ENCODE measurements at regions not wholly inside any gene's neighbourhood (a gene's known extent, or its start where the extent isn't known, plus 50 kb on each side); places are given as distances from the start of the nearest gene placed in this dataset.

DNA sequence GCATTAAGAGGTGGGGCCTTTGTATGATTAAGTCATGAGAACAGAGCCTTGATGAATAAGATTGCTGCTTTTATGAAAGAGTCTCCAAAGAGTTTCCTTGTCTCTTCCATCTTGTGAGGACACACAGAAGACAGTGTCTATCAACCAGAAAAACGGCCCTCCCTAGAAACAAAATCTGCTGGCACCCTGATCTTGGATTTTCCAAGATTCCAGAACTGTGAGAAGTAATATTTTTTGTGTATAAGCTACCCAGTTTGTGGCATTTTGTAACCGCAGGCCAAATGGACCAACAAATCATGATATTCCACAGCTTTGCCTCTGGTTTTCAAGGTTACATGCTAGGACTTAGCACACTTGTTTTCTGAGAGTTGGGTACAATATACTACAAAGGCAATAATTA, 687.8 kb downstream of the TDRD15 start:
- DNase-seq (ENCODE audit: low read depth): no peak
- TF ChIP-seq, protein P1, sequence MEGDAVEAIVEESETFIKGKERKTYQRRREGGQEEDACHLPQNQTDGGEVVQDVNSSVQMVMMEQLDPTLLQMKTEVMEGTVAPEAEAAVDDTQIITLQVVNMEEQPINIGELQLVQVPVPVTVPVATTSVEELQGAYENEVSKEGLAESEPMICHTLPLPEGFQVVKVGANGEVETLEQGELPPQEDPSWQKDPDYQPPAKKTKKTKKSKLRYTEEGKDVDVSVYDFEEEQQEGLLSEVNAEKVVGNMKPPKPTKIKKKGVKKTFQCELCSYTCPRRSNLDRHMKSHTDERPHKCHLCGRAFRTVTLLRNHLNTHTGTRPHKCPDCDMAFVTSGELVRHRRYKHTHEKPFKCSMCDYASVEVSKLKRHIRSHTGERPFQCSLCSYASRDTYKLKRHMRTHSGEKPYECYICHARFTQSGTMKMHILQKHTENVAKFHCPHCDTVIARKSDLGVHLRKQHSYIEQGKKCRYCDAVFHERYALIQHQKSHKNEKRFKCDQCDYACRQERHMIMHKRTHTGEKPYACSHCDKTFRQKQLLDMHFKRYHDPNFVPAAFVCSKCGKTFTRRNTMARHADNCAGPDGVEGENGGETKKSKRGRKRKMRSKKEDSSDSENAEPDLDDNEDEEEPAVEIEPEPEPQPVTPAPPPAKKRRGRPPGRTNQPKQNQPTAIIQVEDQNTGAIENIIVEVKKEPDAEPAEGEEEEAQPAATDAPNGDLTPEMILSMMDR (IDR thresholded peaks at IDR 0.05; ENCODE audit: insufficient read depth, low read depth, low read length, missing control alignments): no peak

DNA sequence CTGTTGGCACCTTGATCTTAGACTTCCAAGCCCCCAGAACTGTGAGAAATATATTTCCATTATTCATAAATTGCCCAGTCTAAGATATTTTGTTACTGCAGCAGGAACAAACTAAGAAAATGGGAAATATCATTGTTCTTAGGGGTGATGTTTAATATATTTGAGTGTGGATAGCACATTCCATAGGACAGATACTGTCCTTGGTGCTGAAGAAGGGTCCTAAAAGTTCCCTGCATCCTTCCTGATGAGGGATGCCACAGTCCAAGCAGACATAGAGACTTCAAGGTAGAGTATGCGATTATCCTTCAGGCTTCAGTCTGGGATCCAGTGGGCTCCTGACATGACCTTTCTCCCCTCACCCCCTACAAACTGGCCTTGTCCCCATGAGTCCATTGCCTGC, 689.0 kb downstream of the TDRD15 start:
- no peak for DNase-seq (ENCODE audit: low read depth)
- TF ChIP-seq, protein P1 (IDR thresholded peaks at IDR 0.05; ENCODE audit: insufficient read depth, low read depth, low read length, missing control alignments): no peak
- H3K4me3 ChIP-seq (ENCODE audit: low read length): no peak overlapping the region

More for the DNA sequence above, 687.8 kb downstream of the TDRD15 start:
- no peak overlapping the region for H3K4me3 ChIP-seq (ENCODE audit: low read length)

DNA sequence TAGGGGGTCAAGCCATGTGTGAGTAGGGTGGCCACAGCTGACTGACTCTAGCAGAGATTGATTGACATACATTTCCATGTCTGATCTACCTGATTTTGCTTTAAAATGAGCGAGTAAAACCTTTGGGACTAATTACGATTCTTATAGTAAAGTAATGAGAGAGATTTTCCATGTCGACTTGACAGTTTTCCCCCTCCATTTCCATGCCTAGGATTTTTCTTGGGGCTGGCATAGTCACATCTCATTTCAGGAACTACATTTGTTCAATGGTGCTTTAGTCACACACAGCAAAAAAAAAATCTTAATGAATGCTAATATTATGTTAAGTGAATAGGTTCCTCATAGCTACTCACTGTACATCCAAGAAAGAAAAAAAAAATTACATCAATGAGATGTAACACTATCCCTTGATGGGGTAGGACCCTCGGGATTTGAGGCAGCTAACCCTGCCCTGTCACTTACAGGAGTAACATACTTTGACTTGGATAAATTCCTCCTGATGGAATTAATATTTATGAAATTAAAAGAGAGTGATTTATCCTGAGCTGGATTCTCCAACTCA, 690.9 kb downstream of the TDRD15 start:
- no peak for DNase-seq (ENCODE audit: low read depth)
- TF ChIP-seq, protein P1 (IDR thresholded peaks at IDR 0.05; ENCODE audit: insufficient read depth, low read depth, low read length, missing control alignments): no peak
- H3K4me3 ChIP-seq (ENCODE audit: low read length): no peak overlapping the region

DNA sequence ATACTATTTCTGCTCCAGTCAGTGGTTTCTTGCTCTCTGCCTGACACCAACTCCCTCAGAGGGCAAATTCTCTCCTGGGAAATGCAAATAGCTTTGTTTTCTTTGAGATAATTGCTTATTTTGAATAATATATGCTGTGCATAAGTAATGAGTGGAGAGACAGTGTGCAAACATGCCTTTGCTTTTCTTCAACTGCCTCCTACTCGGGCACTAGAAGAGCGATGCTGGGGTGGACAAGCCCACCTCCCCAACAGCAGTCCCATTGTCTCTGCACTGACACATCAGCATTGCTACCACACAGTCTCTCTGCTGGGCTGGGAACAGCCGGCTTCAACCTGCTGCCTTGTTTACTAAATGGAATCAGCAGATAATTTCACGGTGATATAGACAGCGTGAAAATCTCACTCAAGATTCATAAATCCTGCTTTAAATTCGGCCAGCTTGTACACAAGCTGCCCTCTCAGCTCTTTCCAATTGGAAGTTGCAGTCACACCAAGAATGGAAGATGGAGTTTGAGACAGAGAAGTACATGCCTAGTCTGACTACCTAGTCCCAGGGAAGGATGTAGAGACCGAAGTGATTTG, 694.5 kb downstream of the TDRD15 start:
- no peak for DNase-seq (ENCODE audit: low read depth)
- TF ChIP-seq, protein P1 (IDR thresholded peaks at IDR 0.05; ENCODE audit: insufficient read depth, low read depth, low read length, missing control alignments): no peak
- no peak overlapping the region for H3K4me3 ChIP-seq (ENCODE audit: low read length)

DNA sequence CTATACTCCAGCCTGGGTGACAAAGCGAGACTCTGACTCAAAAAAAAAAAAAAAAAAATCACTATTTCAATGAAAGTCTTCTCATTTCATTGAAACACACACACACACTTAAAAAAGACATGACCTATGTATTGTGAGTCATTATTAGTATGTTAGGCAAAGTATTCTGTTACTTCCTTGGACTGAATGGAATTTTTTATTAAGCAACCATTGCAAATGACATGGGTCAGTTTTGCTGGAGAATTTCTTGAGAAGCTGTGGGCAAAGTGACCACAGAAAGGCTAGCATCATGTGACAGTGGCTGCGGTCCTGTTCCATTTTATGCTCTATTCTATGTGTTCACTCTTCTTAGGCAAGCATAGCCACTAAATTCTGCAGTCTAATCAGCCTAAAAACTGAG, 695.7 kb downstream of the TDRD15 start:
- H3K4me3 ChIP-seq (ENCODE audit: low read length): no peak overlapping the region
- TF ChIP-seq, protein P1 (IDR thresholded peaks at IDR 0.05; ENCODE audit: insufficient read depth, low read depth, low read length, missing control alignments): no peak
- no peak for DNase-seq (ENCODE audit: low read depth)

GRCh38 chr2:21820271-21820670, 696.5 kb downstream of the TDRD15 start:
- TF ChIP-seq, protein P1 (IDR thresholded peaks at IDR 0.05; ENCODE audit: insufficient read depth, low read depth, low read length, missing control alignments): no peak
- H3K4me3 ChIP-seq (ENCODE audit: low read length): no peak overlapping the region
- no peak for DNase-seq (ENCODE audit: low read depth)

- no peak for DNase-seq (ENCODE audit: low read depth)
- TF ChIP-seq, protein P1 (IDR thresholded peaks at IDR 0.05; ENCODE audit: insufficient read depth, low read depth, low read length, missing control alignments): no peak
- no peak overlapping the region for H3K4me3 ChIP-seq (ENCODE audit: low read length)
These were observed 698.0 kb downstream of the TDRD15 start for GRCh38 chr2:21821672-21822227.

All from epithelial cell of esophagus (primary cell).